ENCODE measurements at regions not wholly inside any gene's neighbourhood (a gene's known extent, or its start where the extent isn't known, plus 50 kb on each side); places are given as distances from the start of the nearest gene placed in this dataset.

GRCh38 chr12:127685491-127685890 is 581.5 kb upstream of the TMEM132C start:
- FAIRE-seq, result no peak
- DNase-seq (ENCODE audit: low spot score in 2 of 2), result no peak

- FAIRE-seq (no peak), DNase-seq (ENCODE audit: low spot score in 2 of 2) (no peak)
Observed at GRCh38 chr12:127685931-127686330, 581.0 kb upstream of the TMEM132C start.

- FAIRE-seq (no peak), DNase-seq (ENCODE audit: low spot score in 2 of 2) (no peak)
Observed at GRCh38 chr12:127687181-127687580, 579.8 kb upstream of the TMEM132C start.

GRCh38 chr12:127688906-127689428 is 578.0 kb upstream of the TMEM132C start:
- DNase-seq (ENCODE audit: low spot score in 2 of 2) (no peak), FAIRE-seq (no peak)

- no peak for DNase-seq (ENCODE audit: low spot score in 2 of 2)
Observed at GRCh38 chr12:127690161-127690560, 576.8 kb upstream of the TMEM132C start.

GRCh38 chr12:127696963-127697362 is 570.0 kb upstream of the TMEM132C start:
- FAIRE-seq (no peak), DNase-seq (ENCODE audit: low spot score in 2 of 2) (no peak)

More at GRCh38 chr12:127690161-127690560, 576.8 kb upstream of the TMEM132C start:
- FAIRE-seq, result no peak

- FAIRE-seq, result no peak
- DNase-seq (ENCODE audit: low spot score in 2 of 2), result no peak
Observed at GRCh38 chr12:127703026-127703425, 563.9 kb upstream of the TMEM132C start.

GRCh38 chr12:127711108-127711507 is 555.9 kb upstream of the TMEM132C start:
- FAIRE-seq (no peak), DNase-seq (ENCODE audit: low spot score in 2 of 2) (no peak)

- FAIRE-seq (no peak), DNase-seq (ENCODE audit: low spot score in 2 of 2) (no peak)
Observed at GRCh38 chr12:127712561-127712960, 554.4 kb upstream of the TMEM132C start.

- FAIRE-seq, result no peak
Observed at GRCh38 chr12:127716166-127716565, 550.8 kb upstream of the TMEM132C start.

GRCh38 chr12:127717278-127717677 is 549.7 kb upstream of the TMEM132C start:
- FAIRE-seq (no peak), DNase-seq (ENCODE audit: low spot score in 2 of 2) (no peak)

More at GRCh38 chr12:127716166-127716565, 550.8 kb upstream of the TMEM132C start:
- no peak for DNase-seq (ENCODE audit: low spot score in 2 of 2)

GRCh38 chr12:127720334-127720733 is 546.6 kb upstream of the TMEM132C start:
- DNase-seq (ENCODE audit: low spot score in 2 of 2) (no peak), FAIRE-seq (no peak)

GRCh38 chr12:127722611-127723010 is 544.4 kb upstream of the TMEM132C start:
- FAIRE-seq (no peak), DNase-seq (ENCODE audit: low spot score in 2 of 2) (no peak)

- FAIRE-seq (no peak), DNase-seq (ENCODE audit: low spot score in 2 of 2) (no peak)
Observed at GRCh38 chr12:127723251-127723650, 543.7 kb upstream of the TMEM132C start.

- FAIRE-seq, result no peak
- no peak for DNase-seq (ENCODE audit: low spot score in 2 of 2)
Observed at GRCh38 chr12:127726671-127727315, 540.2 kb upstream of the TMEM132C start.

GRCh38 chr12:127728285-127728684 is 538.7 kb upstream of the TMEM132C start:
- FAIRE-seq (no peak), DNase-seq (ENCODE audit: low spot score in 2 of 2) (no peak)

GRCh38 chr12:127728729-127729128 is 538.2 kb upstream of the TMEM132C start:
- FAIRE-seq (no peak), DNase-seq (ENCODE audit: low spot score in 2 of 2) (no peak)

GRCh38 chr12:127729381-127729780 is 537.6 kb upstream of the TMEM132C start:
- DNase-seq (ENCODE audit: low spot score in 2 of 2), result no peak

GRCh38 chr12:127731657-127732056 is 535.3 kb upstream of the TMEM132C start:
- DNase-seq (ENCODE audit: low spot score in 2 of 2) (no peak), FAIRE-seq (no peak)

More at GRCh38 chr12:127729381-127729780, 537.6 kb upstream of the TMEM132C start:
- no peak for FAIRE-seq

- no peak for DNase-seq (ENCODE audit: low spot score in 2 of 2)
- no peak for FAIRE-seq
Observed at GRCh38 chr12:127742231-127742630, 524.7 kb upstream of the TMEM132C start.

- FAIRE-seq (no peak), DNase-seq (ENCODE audit: low spot score in 2 of 2) (no peak)
Observed at GRCh38 chr12:127745469-127746212, 521.3 kb upstream of the TMEM132C start.

GRCh38 chr12:127749416-127749815 is 517.6 kb upstream of the TMEM132C start:
- DNase-seq (ENCODE audit: low spot score in 2 of 2), result no peak
- FAIRE-seq, result no peak

All from frontal cortex (tissue), 3 donors.